Endothelial cell of umbilical vein (primary cell): ENCODE measurements at regions not wholly inside any gene's neighbourhood (a gene's known extent, or its start where the extent isn't known, plus 50 kb on each side); places are given as distances from the start of the nearest gene placed in this dataset.

ENCODE experiments used
- BruUV-seq: library from RNA; stranded (reverse); fragments of 400-500 nt; replicated peaks from 2 replicates; lab custom pipeline; 2021; lab: Mats Ljungman, UMichigan
- CTCF ChIA-PET: fragments of 300-600, 350-600 bp; sonication (Branson Sonifier 250); formaldehyde crosslinking; loops from one replicate; lab custom pipeline; 2021; ENCODE audit warnings: antibody characterized with exemption, inconsistent platforms; lab: Charles Lee
- POLR2A ChIA-PET: fragments of 300-600, 350-600 bp; sonication (Branson Sonifier 250); formaldehyde crosslinking; loops from one replicate; lab custom pipeline; 2021; ENCODE audit warnings: antibody characterized with exemption, inconsistent platforms; lab: Charles Lee
- DNase-seq: peaks from one replicate; pipeline ENCODE4 v3.0.0-alpha.2; 2011; ENCODE audit warnings: low read depth, low spot score
- FAIRE-seq: peaks from 2 replicates; lab custom pipeline; 2011; peaks lifted over from hg19 to GRCh38; lab: Jason Lieb, UNC
- H2AFZ ChIP-seq: 2 replicates; pipeline ENCODE4 v1.6.0; 2012; ENCODE audit warnings: low read depth, low read length, control low read depth, inconsistent platforms
- H3K27ac ChIP-seq: 2 replicates; pipeline ENCODE4 v1.5.1; 2011; ENCODE audit warnings: low read depth, mild to moderate bottlenecking, control low read depth, low read length, moderate library complexity; ENCODE audit not compliant: insufficient read depth
- H3K27me3 ChIP-seq, 2 experiments: 2 replicates each; pipeline versions ENCODE4 v1.6.0 to v1.6.1; 2011; ENCODE audit warnings: low read length in 2 of 2, mixed read lengths in 1 of 2; ENCODE audit not compliant: control insufficient read depth in 2 of 2, insufficient read depth in 2 of 2
- H3K36me3 ChIP-seq, 2 experiments: 2 replicates in 1 of 2; 3 replicates in 1 of 2; pipeline ENCODE4 v1.5.1; 2011; ENCODE audit warnings: low read length in 2 of 2, mild to moderate bottlenecking in 1 of 2, moderate library complexity in 1 of 2; ENCODE audit not compliant: control insufficient read depth in 2 of 2, insufficient read depth in 2 of 2; ENCODE audit errors: extremely low read depth in 1 of 2
- H3K4me1 ChIP-seq: 3 replicates; pipeline ENCODE4 v1.5.1; 2011; ENCODE audit warnings: mild to moderate bottlenecking, low read length; ENCODE audit not compliant: control insufficient read depth, insufficient read depth; ENCODE audit errors: extremely low read depth
- H3K4me2 ChIP-seq: 2 replicates; pipeline ENCODE4 v1.6.1; 2011; ENCODE audit warnings: low read length, control low read depth, mixed read lengths; ENCODE audit not compliant: insufficient read depth
- H3K4me3 ChIP-seq, 3 experiments: fragments of 200-600 bp in 1 of 3; sonication (generic), shearing (Covaris generic) in 1 of 3; replicated peaks in 1 of 3; 2 replicates each; pipeline ENCODE4 v1.5.1; 2011 to 2016; ENCODE audit warnings: control low read depth in 3 of 3, low read length in 3 of 3, mild to moderate bottlenecking in 2 of 3, inconsistent platforms in 1 of 3, low read depth in 1 of 3, moderate library complexity in 1 of 3; ENCODE audit not compliant: insufficient read depth in 1 of 3
- H3K79me2 ChIP-seq: 2 replicates; pipeline ENCODE4 v1.6.0; 2012; ENCODE audit warnings: low read length, inconsistent platforms; ENCODE audit not compliant: control insufficient read depth, insufficient read depth
- H3K9ac ChIP-seq: replicated peaks from 2 replicates; pipeline ENCODE3; 2011; ENCODE audit warnings: low read length, control low read depth; ENCODE audit not compliant: insufficient read depth; ENCODE audit errors: extremely low read depth
- H3K9me1 ChIP-seq: replicated peaks from 3 replicates; pipeline ENCODE4 v1.6.0; 2011; ENCODE audit warnings: mild to moderate bottlenecking, low read length; ENCODE audit not compliant: control insufficient read depth, insufficient read depth; ENCODE audit errors: extremely low read depth
- H3K9me3 ChIP-seq: replicated peaks from 2 replicates; pipeline ENCODE4 v1.5.1; 2012; ENCODE audit warnings: low read length, inconsistent platforms; ENCODE audit not compliant: control insufficient read depth, insufficient read depth
- H4K20me1 ChIP-seq: replicated peaks from 2 replicates; pipeline ENCODE3; 2011; ENCODE audit warnings: mild to moderate bottlenecking, low read length; ENCODE audit not compliant: control insufficient read depth, insufficient read depth; ENCODE audit errors: extremely low read depth
- CTCF ChIP-seq, 2 donors: IDR thresholded peaks; 1 replicate in 1 of 2; 2 replicates in 1 of 2; pipeline ENCODE4 v1.5.1; 2011; ENCODE audit warnings: low read length in 2 of 2, mild to moderate bottlenecking in 2 of 2, moderate library complexity in 2 of 2, control low read depth in 1 of 2, inconsistent platforms in 1 of 2, low read depth in 1 of 2; ENCODE audit not compliant: insufficient read depth in 1 of 2; ENCODE audit errors: extremely low read depth in 1 of 2
- EZH2 ChIP-seq: IDR thresholded peaks from 2 replicates; pipeline ENCODE4 v1.6.1; 2012; ENCODE audit warnings: borderline replicate concordance, low read depth, mild to moderate bottlenecking, moderate library complexity, low read length, inconsistent platforms; ENCODE audit not compliant: severe bottlenecking
- FOS ChIP-seq: IDR thresholded peaks from 2 replicates; pipeline ENCODE4 v1.6.1; 2011; ENCODE audit warnings: mild to moderate bottlenecking, low read length, moderate library complexity, borderline replicate concordance; ENCODE audit not compliant: insufficient read depth
- GATA2 ChIP-seq: IDR thresholded peaks from 2 replicates; pipeline ENCODE4 v1.7.0; 2011; ENCODE audit warnings: low read depth, mild to moderate bottlenecking, moderate library complexity, mixed read lengths, low read length; ENCODE audit not compliant: insufficient read length, insufficient read depth
- JUN ChIP-seq: IDR thresholded peaks from 2 replicates; pipeline ENCODE4 v1.6.1; 2011; ENCODE audit warnings: borderline replicate concordance, low read depth; ENCODE audit not compliant: insufficient read length, insufficient read depth
- MYC ChIP-seq: IDR thresholded peaks from one replicate; pipeline ENCODE4 v1.6.1; 2011; ENCODE audit warnings: mild to moderate bottlenecking, low read depth, low read length
- POLR2A ChIP-seq: IDR thresholded peaks from 2 replicates; pipeline ENCODE4 v1.6.1; 2012; ENCODE audit warnings: low read depth, mild to moderate bottlenecking, control low read depth, low read length
- POLR2AphosphoS5 ChIP-seq: IDR thresholded peaks from 2 replicates; pipeline ENCODE4 v1.6.1; 2012; ENCODE audit warnings: low read depth, mild to moderate bottlenecking, control low read depth, low read length, moderate library complexity; ENCODE audit not compliant: insufficient read depth
- dilution Hi-C: fragments of 300-500 bp; cut with MboI; formaldehyde crosslinking; loops from one replicate; pipeline ENCODE4 v1.15.0; 2019; ENCODE audit warnings: low sequenced_read_pairs; ENCODE audit not compliant: extremely low pct_ligation_motif_present
- intact Hi-C: fragments of 100-400 bp; cut with micrococcal nuclease; formaldehyde crosslinking; loops from one replicate; pipeline ENCODE4 v1.10.0; 2022
- TF ChIP-seq, protein P1 (sequence below): IDR thresholded peaks from 2 replicates; pipeline ENCODE4 v1.6.1; 2011; ENCODE audit not compliant: insufficient read depth, insufficient read length

DNA sequence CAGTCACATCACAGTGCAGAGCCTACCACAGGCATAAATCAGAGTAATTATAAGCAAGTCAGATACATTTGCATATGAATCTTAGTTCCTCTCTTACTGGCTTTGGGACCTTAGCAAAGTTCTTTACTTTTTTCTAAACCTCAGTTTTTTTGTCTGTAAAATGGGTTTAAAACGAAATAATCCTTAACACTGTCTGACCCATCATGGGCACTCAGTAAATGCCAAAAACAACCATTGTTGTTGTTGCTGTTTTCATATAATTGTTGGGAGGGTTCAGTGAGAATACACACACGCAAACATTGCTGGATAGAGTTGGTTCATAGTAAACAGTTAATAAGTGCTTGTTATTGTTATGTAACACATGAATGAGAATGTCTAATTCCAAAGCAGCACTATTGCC is 184.9 kb downstream of the BLID start:
- DNase-seq (no peak), FAIRE-seq (no peak)
- Histone ChIP-seq H3K36me3 (no peaks in the 10 kb centered on the region), H3K9ac (no peak overlapping the region), H3K27me3 (peaks cover 0 to 2% of the 10 kb centered on the region in 2 experiments), H3K9me3 (no peaks in the 10 kb centered on the region), H3K4me2 (no peak overlapping the region), H3K4me1 (peaks cover 8% of the 10 kb centered on the region), H3K9me1 (no peaks in the 10 kb centered on the region), H3K27ac (no peak overlapping the region), H3K4me3 (no peak overlapping the region), H2AFZ (no peak overlapping the region), H4K20me1 (no peaks in the 10 kb centered on the region), H3K79me2 (no peaks in the 10 kb centered on the region)
- intact Hi-C loops (loop anchor here (5.0 kb wide), 2 partner anchors 171 to 274 kb away; no protein-coding TSS in a partner anchor), dilution Hi-C loops (no loop called here)
- TF ChIP-seq EZH2 (no peak), POLR2AphosphoS5 (no peak), CTCF (IDR thresholded peaks at IDR 0.05; ENCODE audit: extremely low read depth in 1 of 2, insufficient read depth in 1 of 2, low read depth in 1 of 2, low read length in 2 of 2) (no peak), FOS (no peak), POLR2A (no peak), GATA2 (no peak), JUN (no peak), MYC (no peak)
- TF ChIP-seq, protein P1, sequence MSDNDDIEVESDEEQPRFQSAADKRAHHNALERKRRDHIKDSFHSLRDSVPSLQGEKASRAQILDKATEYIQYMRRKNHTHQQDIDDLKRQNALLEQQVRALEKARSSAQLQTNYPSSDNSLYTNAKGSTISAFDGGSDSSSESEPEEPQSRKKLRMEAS = no peak
- BruUV-seq = no TSS peak
- ChIA-PET CTCF (no interaction called here), POLR2A (no interaction called here)
